GM23338 (cell line): ENCODE measurements at regions not wholly inside any gene's neighbourhood (a gene's known extent, or its start where the extent isn't known, plus 50 kb on each side); places are given as distances from the start of the nearest gene placed in this dataset.

Source experiments
- CREB1 ChIP-seq: fragments of 250-450 bp; sonication (Bioruptor Pico); IDR thresholded peaks from 2 replicates; pipeline ENCODE4 v1.5.0; 2020; ENCODE audit warnings: low read depth, mild to moderate bottlenecking, moderate library complexity
- CTCF ChIP-seq, 2 experiments: fragments of 200-600 bp in 1 of 2; sonication (generic) in 1 of 2; conservative IDR thresholded peaks; 2 replicates each; pipeline versions ENCODE4 v1.5.1 to v1.6.1; 2016 to 2017; ENCODE audit warnings: antibody characterized with exemption in 2 of 2, low read depth in 2 of 2, mild to moderate bottlenecking in 2 of 2, moderate library complexity in 1 of 2
- ETS1 ChIP-seq: IDR thresholded peaks from 2 replicates; pipeline ENCODE4 v1.6.1; 2016; ENCODE audit warnings: antibody characterized with exemption
- EZH2 ChIP-seq: fragments of 200-600 bp; sonication (generic); IDR thresholded peaks from one replicate; pipeline ENCODE4 v1.8.0; 2017; ENCODE audit warnings: antibody characterized with exemption, mild to moderate bottlenecking, low read depth; ENCODE audit not compliant: unreplicated experiment
- EZH2phosphoT487 ChIP-seq: fragments of 200-600 bp; sonication (generic); IDR thresholded peaks from one replicate; pipeline ENCODE4 v1.8.1; 2018; ENCODE audit warnings: antibody characterized with exemption; ENCODE audit not compliant: unreplicated experiment
- POLR2AphosphoS5 ChIP-seq: IDR thresholded peaks from 2 replicates; pipeline ENCODE4 v1.6.1; 2016; ENCODE audit warnings: antibody characterized with exemption, low read depth
- REST ChIP-seq: IDR thresholded peaks from one replicate; pipeline ENCODE4 v1.6.1; 2018; ENCODE audit warnings: antibody characterized with exemption; ENCODE audit not compliant: unreplicated experiment
- STAT1 ChIP-seq: IDR thresholded peaks from one replicate; pipeline ENCODE4 v1.6.1; 2016; ENCODE audit warnings: antibody characterized with exemption; ENCODE audit not compliant: unreplicated experiment
- ZNF331 ChIP-seq: fragments of 250-450 bp; sonication (Bioruptor Pico); IDR thresholded peaks from 2 replicates; pipeline ENCODE4 v1.5.0; 2020; ENCODE audit warnings: low read depth, mild to moderate bottlenecking, moderate library complexity

- TF ChIP-seq EZH2 (no peak), CTCF (conservative IDR thresholded peaks at IDR 0.05; ENCODE audit: low read depth in 2 of 2) (no peak), CREB1 (CRISPR knock-in tag) (no peak), REST (no peak), ZNF331 (CRISPR knock-in tag) (no peak), POLR2AphosphoS5 (no peak), STAT1 (no peak), EZH2phosphoT487 (no peak), ETS1 (no peak)
Measured at GRCh38 chr2:8255448-8255800, 426.4 kb upstream of the ID2 start.
